ENCODE measurements at regions not wholly inside any gene's neighbourhood (a gene's known extent, or its start where the extent isn't known, plus 50 kb on each side); places are given as distances from the start of the nearest gene placed in this dataset.
A peak's percentile ranks its signal among the peaks of the same experiment; 100 is the strongest.

DNA sequence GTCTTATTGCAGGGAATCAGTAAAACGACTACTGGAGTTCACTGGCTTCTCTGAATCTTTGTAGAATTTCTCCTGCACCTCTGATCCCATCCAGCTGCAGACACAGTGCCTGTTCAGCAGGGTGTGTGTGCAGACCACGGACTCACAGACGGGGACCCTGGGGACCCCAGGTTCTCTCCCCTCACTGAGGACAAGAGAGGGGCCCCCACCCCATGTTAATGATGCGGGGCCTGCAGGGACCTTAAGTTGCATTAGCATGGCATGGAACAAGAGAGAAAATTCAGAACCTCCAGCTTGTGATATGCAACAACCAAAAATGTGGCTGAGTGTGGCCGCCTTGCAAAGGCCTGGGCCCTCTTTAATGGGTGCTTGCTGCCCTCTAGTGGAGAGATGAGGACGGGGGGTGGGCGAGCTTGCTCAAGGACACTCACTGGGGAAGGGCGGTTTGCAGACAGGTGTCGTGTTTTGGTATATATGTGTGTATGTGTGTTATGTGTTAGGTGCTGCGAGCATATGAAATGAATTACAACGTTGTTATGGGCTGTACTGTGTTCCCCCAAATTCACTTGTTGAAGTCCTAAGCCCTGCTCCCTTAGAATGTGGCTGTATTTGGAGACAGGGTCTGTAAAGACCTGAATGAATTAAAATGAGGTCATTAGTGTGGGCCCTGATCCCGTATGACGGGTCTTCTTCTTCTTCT, 84.4 kb upstream of the SEPTIN5 start (continued):
- TF ChIP-seq SAP30 (IDR thresholded peaks at IDR 0.05; ENCODE audit: borderline replicate concordance, insufficient read depth, low read depth, low read length, poor library complexity, severe bottlenecking): no peak
- TF ChIP-seq MXI1 (IDR thresholded peaks at IDR 0.05; ENCODE audit: low read depth, low read length): no peak
- TF ChIP-seq RFX1 (IDR thresholded peaks at IDR 0.05): no peak
- TF ChIP-seq NCOA1 (IDR thresholded peaks at IDR 0.05; ENCODE audit: low read depth): no peak
- TF ChIP-seq ZNF609 (CRISPR knock-in tag; IDR thresholded peaks at IDR 0.05; ENCODE audit: borderline replicate concordance): peak; percentile 97
- TF ChIP-seq MXD1 (CRISPR knock-in tag; IDR thresholded peaks at IDR 0.05; ENCODE audit: borderline replicate concordance, poor library complexity, severe bottlenecking): peak; percentile 21
- TF ChIP-seq MLX (CRISPR knock-in tag; conservative IDR thresholded peaks at IDR 0.05): no peak
- TF ChIP-seq, protein P1, sequence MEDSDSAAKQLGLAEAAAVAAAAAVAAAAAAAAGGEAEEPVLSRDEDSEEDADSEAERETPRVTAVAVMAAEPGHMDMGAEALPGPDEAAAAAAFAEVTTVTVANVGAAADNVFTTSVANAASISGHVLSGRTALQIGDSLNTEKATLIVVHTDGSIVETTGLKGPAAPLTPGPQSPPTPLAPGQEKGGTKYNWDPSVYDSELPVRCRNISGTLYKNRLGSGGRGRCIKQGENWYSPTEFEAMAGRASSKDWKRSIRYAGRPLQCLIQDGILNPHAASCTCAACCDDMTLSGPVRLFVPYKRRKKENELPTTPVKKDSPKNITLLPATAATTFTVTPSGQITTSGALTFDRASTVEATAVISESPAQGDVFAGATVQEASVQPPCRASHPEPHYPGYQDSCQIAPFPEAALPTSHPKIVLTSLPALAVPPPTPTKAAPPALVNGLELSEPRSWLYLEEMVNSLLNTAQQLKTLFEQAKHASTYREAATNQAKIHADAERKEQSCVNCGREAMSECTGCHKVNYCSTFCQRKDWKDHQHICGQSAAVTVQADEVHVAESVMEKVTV (CRISPR knock-in tag; IDR thresholded peaks at IDR 0.05): peak; percentile 100
- TF ChIP-seq, protein P2, sequence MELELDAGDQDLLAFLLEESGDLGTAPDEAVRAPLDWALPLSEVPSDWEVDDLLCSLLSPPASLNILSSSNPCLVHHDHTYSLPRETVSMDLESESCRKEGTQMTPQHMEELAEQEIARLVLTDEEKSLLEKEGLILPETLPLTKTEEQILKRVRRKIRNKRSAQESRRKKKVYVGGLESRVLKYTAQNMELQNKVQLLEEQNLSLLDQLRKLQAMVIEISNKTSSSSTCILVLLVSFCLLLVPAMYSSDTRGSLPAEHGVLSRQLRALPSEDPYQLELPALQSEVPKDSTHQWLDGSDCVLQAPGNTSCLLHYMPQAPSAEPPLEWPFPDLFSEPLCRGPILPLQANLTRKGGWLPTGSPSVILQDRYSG (tag; conservative IDR thresholded peaks at IDR 0.05; ENCODE audit: low read depth): no peak; the same call in 1 of the 2 replicates
- TF ChIP-seq FOXJ3 (CRISPR knock-in tag; IDR thresholded peaks at IDR 0.05): no peak
- TF ChIP-seq, protein P3, sequence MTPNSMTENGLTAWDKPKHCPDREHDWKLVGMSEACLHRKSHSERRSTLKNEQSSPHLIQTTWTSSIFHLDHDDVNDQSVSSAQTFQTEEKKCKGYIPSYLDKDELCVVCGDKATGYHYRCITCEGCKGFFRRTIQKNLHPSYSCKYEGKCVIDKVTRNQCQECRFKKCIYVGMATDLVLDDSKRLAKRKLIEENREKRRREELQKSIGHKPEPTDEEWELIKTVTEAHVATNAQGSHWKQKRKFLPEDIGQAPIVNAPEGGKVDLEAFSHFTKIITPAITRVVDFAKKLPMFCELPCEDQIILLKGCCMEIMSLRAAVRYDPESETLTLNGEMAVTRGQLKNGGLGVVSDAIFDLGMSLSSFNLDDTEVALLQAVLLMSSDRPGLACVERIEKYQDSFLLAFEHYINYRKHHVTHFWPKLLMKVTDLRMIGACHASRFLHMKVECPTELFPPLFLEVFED (CRISPR knock-in tag; conservative IDR thresholded peaks at IDR 0.05): peak; percentile 87
- no peak for TF ChIP-seq MYBL2 (IDR thresholded peaks at IDR 0.05; ENCODE audit: low read depth)
- no peak for TF ChIP-seq MYBL2 (CRISPR knock-in tag; IDR thresholded peaks at IDR 0.05; ENCODE audit: borderline replicate concordance)
- TF ChIP-seq PTRF (tag; IDR thresholded peaks at IDR 0.05): no peak
